HG02642 (cell line): ENCODE measurements at regions not wholly inside any gene's neighbourhood (a gene's known extent, or its start where the extent isn't known, plus 50 kb on each side); places are given as distances from the start of the nearest gene placed in this dataset.
"Not testable (repeated sequence)": the region's sequence is repeated elsewhere in the genome, so short reads cannot be mapped to it uniquely, and the experiment has no call there.

Experiments used
- ATAC-seq: cut with Tn5 transposase; IDR thresholded peaks from one replicate; pipeline ENCODE4 v1.9.1; 2021; ENCODE audit warnings: mild to moderate bottlenecking; ENCODE audit not compliant: unreplicated experiment, poor library complexity

DNA sequence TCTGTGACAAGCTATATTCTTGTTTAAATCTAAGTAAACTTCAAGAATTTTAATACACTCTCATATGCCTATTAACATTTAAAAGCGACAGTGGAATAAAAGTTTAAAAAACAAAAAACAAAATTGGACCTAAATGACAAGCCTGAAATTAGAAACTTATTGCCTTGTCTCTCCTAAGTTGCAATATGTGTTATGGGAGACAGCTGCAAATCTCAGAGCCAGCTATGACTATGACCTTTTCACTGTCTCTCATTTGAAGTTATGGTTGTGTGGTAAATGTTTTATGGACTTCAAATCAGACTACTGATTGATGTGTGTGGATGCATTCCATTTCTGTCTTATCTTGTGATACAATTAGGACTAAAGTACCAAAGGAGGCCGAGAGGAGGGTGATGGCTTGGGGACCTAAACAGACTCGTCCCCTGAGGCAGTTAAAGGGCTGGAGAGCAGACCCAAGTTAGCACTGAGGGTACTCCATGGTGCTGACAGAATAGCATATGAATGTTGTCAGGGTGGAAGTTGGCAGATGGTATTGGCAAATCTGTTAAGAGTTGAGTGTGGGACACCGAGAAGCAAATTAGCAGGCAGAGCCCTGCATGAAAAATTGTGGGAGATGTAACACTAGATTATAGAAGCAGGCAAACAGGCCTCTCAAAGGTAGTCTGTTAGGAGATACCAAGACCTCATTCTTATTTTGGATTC, 930.1 kb upstream of the MAN1A1 start:
- no peak for ATAC-seq

DNA sequence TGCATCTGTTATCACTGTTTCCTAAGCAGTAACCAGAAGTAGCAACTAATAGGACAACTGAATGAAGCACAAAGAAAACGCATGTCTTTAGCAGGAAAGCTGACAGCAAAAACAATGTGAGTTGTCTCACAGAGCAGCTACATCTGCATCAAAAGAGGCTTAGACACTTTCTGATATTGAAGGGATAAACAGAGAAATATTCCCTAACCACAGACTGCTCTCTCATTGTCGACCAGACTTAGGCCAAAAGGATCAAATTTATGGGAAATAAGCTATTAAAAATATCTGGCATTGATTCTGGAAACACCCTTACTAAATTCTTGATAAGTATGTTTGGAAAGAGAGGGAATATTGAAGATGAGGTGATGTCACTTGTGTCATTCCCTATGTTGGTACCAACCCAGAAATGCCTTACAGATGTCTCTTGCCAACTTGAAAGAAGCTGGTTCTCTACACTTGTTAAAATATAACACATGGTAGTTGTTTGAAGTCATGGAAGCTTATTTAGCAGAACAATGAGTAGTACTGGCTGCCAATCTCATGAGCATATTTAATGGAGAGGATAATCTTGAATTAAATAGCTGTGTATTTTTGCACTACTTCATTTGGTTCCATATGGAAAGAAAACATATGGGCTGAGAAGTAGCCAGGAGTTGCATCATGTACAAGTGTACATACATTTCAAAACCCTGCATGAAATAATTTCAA, 929.3 kb upstream of the MAN1A1 start:
- ATAC-seq, result no peak

GRCh38 chr6:120274547-120274946, 925.0 kb upstream of the MAN1A1 start:
- peak; percentile 81 for ATAC-seq

DNA sequence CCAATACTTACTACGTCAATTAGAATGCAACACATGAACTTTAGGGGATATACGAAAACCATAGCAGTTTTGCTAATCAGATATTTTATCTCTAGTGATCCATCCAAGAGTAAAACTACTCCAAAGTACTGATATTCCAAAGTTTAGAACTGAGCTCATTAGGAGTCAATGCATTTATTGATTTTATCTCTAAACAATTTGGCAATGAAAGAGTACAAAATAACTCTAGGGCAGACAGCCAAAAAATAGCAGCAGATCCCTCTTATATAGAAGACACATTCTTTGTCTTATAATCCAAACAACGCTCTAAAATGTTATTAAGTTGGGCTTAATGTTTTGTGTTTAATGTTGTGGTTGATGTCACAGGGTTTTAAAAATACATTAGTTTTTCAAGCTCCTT, 923.9 kb upstream of the MAN1A1 start:
- ATAC-seq, result no peak

GRCh38 chr6:120272038-120272437, 922.5 kb upstream of the MAN1A1 start:
- ATAC-seq, result no peak

DNA sequence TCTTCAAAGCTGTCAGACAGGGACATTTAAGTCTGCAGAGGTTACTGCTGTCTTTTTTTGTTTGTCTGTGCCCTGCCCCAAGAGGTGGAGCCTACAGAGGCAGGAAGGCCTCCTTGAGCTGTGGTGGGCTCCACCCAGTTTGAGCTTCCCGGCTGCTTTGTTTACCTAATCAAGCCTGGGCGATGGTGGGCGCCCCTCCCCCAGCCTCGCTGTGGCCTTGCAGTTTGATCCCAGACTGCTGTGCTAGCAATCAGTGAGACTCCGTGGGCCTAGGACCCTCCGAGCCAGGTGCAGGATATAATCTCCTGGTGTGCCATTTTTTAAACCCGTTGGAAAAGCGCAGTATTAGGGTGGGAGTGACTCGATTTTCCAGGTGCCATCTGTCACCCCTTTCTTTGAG, 918.7 kb upstream of the MAN1A1 start:
- not testable (repeated sequence) for ATAC-seq

GRCh38 chr6:120262354-120262753, 912.8 kb upstream of the MAN1A1 start:
- no peak for ATAC-seq

- no peak for ATAC-seq
Observed at GRCh38 chr6:120260636-120261035, 911.1 kb upstream of the MAN1A1 start.

- no peak for ATAC-seq
Observed at GRCh38 chr6:120254651-120255050, 905.1 kb upstream of the MAN1A1 start.

DNA sequence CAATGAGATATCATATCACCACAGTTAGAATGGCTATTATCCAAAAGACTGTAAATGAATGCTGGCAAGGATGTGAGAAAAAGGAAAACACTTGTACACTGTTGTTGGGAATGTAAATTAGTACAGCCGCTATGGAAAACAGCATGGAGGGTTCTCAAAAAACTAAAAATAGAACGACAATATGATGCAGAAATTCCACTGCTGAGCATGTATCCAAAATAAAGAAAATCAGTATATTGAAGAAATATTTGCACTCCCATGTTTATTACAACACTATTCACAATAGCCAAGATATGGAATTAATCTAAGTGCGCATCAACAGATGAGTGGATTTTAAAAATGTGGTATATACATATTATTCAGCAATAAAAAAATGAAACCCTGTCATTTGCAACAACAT, 898.9 kb upstream of the MAN1A1 start:
- ATAC-seq, result no peak

DNA sequence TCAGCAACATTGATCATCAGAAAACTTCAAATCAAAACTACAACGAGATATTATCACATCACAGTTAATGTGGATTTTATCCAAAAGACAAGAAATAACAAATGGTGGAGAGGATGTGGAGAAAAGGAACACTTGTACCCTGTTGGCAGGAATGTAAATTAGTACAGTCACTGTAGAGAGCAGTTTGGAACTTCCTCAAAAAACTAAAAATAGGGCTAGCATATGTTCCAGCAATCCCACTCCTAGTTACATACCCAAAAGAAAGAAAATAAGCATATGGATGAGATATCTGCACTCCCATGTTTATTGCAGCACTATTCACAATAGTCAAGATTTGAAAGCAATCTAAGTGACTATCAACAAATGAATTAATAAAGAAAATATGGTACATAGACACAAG, 887.7 kb upstream of the MAN1A1 start:
- ATAC-seq, result no peak

GRCh38 chr6:120230008-120230407, 880.4 kb upstream of the MAN1A1 start:
- no peak for ATAC-seq

DNA sequence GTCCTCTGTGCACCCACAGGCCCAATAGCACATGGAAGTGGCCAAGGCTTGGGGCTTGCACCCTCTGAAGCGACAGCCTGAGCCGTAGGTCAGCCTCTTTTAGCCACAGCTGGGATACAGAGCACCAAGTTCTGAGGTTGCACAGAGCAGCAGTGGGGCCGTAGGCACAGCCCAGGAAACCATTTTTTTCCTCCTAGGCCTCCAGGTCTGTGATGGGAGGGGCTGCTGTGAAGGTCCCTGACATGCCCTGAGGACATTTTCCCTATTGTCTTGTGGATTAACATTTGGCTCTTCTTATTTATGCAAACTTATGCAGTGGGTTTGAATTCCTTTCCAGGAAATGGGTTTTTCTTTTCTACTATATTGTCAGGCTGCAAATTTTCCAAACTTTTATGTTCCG, 878.7 kb upstream of the MAN1A1 start:
- no peak for ATAC-seq

DNA sequence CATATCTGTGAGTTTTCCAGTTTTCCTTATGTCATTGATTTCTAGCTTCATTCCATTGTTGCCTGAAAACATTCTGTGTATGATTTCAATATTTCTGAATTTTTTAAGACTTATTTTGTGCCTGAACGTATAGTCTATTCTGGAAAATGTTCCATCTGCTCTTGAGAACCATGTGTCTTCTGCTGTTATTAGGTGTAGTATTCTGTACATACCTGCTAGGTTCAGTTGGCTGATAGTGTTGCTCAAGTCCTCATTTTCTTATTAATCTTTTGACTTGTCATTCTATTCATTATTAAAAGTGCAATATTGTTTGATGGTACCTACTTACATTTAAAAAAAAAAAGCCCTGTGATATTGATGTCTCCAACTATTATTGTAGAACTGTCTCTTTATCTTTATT, 869.8 kb upstream of the MAN1A1 start:
- no peak for ATAC-seq

- no peak for ATAC-seq
Observed at GRCh38 chr6:120214088-120214499, 864.5 kb upstream of the MAN1A1 start.

DNA sequence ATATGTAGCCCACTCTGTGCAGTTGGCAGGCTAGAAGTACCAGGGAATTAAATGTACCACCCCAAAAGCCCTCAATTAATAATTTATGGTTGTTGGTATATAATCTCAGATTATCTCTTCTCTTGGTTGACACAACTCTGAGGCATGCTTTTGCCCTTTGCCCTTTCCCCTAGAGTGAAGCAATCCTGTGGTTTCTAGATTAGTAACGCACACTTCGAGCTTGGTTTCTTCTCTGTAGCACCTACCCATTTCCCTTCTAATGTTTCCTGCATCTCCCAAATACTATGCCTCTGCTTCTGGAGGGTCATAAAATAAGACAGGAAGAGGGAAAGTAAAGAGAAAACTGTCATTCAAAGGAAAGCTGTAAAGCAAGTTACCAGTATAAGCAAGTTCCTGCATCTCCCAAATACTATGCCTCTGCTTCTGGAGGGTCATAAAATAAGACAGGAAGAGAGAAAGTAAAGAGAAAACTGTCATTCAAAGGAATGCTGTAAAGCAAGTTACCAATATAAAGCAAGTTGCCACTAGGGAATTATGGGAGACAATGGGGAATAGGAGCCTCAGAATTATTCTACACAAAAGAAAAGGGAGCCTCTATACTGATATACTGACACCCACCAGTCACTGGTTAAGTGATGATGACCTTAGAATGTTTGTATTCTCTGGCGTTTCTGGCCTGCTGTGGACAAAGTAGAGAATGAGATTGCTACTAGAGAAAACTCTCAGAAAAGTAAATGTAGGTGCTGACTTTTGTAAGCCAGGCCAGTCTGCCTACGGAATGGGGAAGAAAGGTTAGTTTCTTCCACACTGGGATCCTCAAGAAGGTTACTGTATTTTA, 862.6 kb upstream of the MAN1A1 start:
- no peak for ATAC-seq

GRCh38 chr6:120202878-120203277, 853.3 kb upstream of the MAN1A1 start:
- ATAC-seq, result no peak

- no peak for ATAC-seq
Observed at GRCh38 chr6:120200853-120201252, 851.3 kb upstream of the MAN1A1 start.

- ATAC-seq, result no peak
Observed at GRCh38 chr6:120198033-120198432, 848.5 kb upstream of the MAN1A1 start.

DNA sequence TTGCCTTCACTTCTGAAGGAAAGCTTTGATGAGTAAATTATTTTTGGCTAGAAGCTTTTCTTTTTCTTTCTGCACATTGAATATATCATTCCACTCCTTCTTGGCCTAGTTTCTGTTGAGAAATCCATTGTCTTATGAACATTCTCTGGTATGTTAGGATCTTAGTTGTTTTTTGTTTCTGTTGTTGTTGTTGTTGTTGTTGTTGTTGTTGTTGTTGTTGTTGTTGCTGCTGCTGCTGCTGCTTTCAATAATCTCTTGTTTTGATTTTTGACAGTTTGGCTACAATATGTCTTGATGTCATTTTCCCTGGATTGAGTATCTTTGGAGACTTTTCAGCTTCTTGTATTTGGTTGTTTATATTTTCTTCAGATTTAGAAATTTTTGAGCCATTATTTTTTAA, 836.5 kb upstream of the MAN1A1 start:
- ATAC-seq, result no peak

GRCh38 chr6:120173250-120173649, 823.7 kb upstream of the MAN1A1 start:
- no peak for ATAC-seq
